NT2/D1 (cell line): ENCODE measurements at regions not wholly inside any gene's neighbourhood (a gene's known extent, or its start where the extent isn't known, plus 50 kb on each side); places are given as distances from the start of the nearest gene placed in this dataset.

Source experiments
- DNase-seq: peaks from one replicate; pipeline ENCODE4 v3.0.0-alpha.2; 2011; ENCODE audit warnings: low read depth, low spot score
- H3K27me3 ChIP-seq: 2 replicates; pipeline ENCODE4 v1.6.0; 2011; ENCODE audit warnings: mild to moderate bottlenecking; ENCODE audit not compliant: insufficient read length, insufficient read depth
- H3K36me3 ChIP-seq: 2 replicates; pipeline ENCODE4 v1.6.1; 2011; ENCODE audit warnings: mild to moderate bottlenecking, low read length, mixed read lengths; ENCODE audit not compliant: insufficient read depth, insufficient read length
- H3K4me1 ChIP-seq: 2 replicates; pipeline ENCODE4 v1.5.1; 2011; ENCODE audit not compliant: insufficient read depth, insufficient read length
- H3K4me3 ChIP-seq: 2 replicates; pipeline ENCODE4 v1.5.1; 2011; ENCODE audit warnings: low read depth; ENCODE audit not compliant: insufficient read length
- H3K9ac ChIP-seq: 2 replicates; pipeline ENCODE4 v1.6.0; 2011; ENCODE audit warnings: low read depth; ENCODE audit not compliant: insufficient read length
- H3K9me3 ChIP-seq: 2 replicates; pipeline ENCODE4 v1.5.1; 2011; ENCODE audit warnings: mild to moderate bottlenecking, low read length; ENCODE audit not compliant: insufficient read depth
- SUZ12 ChIP-seq: IDR thresholded peaks from 2 replicates; pipeline ENCODE4 v1.6.1; 2011; ENCODE audit not compliant: insufficient read length, insufficient read depth; ENCODE audit errors: extremely low read depth
- YY1 ChIP-seq: IDR thresholded peaks from 2 replicates; pipeline ENCODE4 v1.6.1; 2011; ENCODE audit not compliant: insufficient read length, insufficient read depth
- ZNF274 ChIP-seq: IDR thresholded peaks from 2 replicates; pipeline ENCODE4 v1.6.1; 2011; ENCODE audit warnings: mild to moderate bottlenecking, low read depth, low read length

- no peaks in the 10 kb centered on the region for H3K9me3 ChIP-seq
- H3K9ac ChIP-seq: no peak overlapping the region
- H3K36me3 ChIP-seq: no peaks in the 10 kb centered on the region
- TF ChIP-seq YY1 (no peak), ZNF274 (no peak), SUZ12 (no peak)
- no peaks in the 10 kb centered on the region for H3K27me3 ChIP-seq
- DNase-seq: no peak
- H3K4me3 ChIP-seq: no peak overlapping the region
- H3K4me1 ChIP-seq: no peaks in the 10 kb centered on the region
Observed at GRCh38 chr2:155692106-155692505, 640.4 kb downstream of the NR4A2 start.

- Histone ChIP-seq H3K9me3 (no peaks in the 10 kb centered on the region), H3K27me3 (no peaks in the 10 kb centered on the region), H3K4me1 (no peaks in the 10 kb centered on the region), H3K9ac (no peak overlapping the region), H3K4me3 (no peak overlapping the region), H3K36me3 (no peaks in the 10 kb centered on the region)
- DNase-seq: no peak
- no peak for TF ChIP-seq ZNF274
- TF ChIP-seq YY1: no peak
- no peak for TF ChIP-seq SUZ12
Observed at GRCh38 chr2:155690785-155691184, 641.7 kb downstream of the NR4A2 start.

GRCh38 chr2:155689791-155690190 lies 642.7 kb downstream of the NR4A2 start:
- Histone ChIP-seq H3K27me3 (no peaks in the 10 kb centered on the region), H3K9me3 (no peaks in the 10 kb centered on the region), H3K4me1 (no peaks in the 10 kb centered on the region), H3K4me3 (no peak overlapping the region), H3K36me3 (no peaks in the 10 kb centered on the region), H3K9ac (no peak overlapping the region)
- no peak for TF ChIP-seq YY1
- TF ChIP-seq ZNF274: no peak
- TF ChIP-seq SUZ12: no peak
- no peak for DNase-seq

GRCh38 chr2:155687181-155687580 lies 645.3 kb downstream of the NR4A2 start:
- Histone ChIP-seq H3K9ac (no peak overlapping the region), H3K9me3 (no peaks in the 10 kb centered on the region), H3K27me3 (no peaks in the 10 kb centered on the region), H3K4me3 (no peak overlapping the region), H3K4me1 (no peaks in the 10 kb centered on the region), H3K36me3 (no peaks in the 10 kb centered on the region)
- no peak for TF ChIP-seq SUZ12
- no peak for TF ChIP-seq YY1
- no peak for TF ChIP-seq ZNF274
- DNase-seq: no peak

GRCh38 chr2:155679647-155680046 lies 652.9 kb downstream of the NR4A2 start:
- Histone ChIP-seq H3K27me3 (no peaks in the 10 kb centered on the region), H3K36me3 (no peaks in the 10 kb centered on the region), H3K4me1 (no peaks in the 10 kb centered on the region), H3K9me3 (0 out of 2 replicates have a peak, but pooled peaks cover under 1% of the 10 kb centered on the region), H3K9ac (no peak overlapping the region), H3K4me3 (no peak overlapping the region)
- no peak for TF ChIP-seq YY1
- TF ChIP-seq SUZ12: no peak
- TF ChIP-seq ZNF274: no peak
- DNase-seq: no peak

GRCh38 chr2:155675920-155676319 lies 656.6 kb downstream of the NR4A2 start:
- Histone ChIP-seq H3K4me3 (no peak overlapping the region), H3K9ac (no peak overlapping the region), H3K4me1 (no peaks in the 10 kb centered on the region), H3K36me3 (no peaks in the 10 kb centered on the region), H3K27me3 (no peaks in the 10 kb centered on the region), H3K9me3 (0 out of 2 replicates have a peak, but pooled peaks cover 7% of the 10 kb centered on the region)
- no peak for DNase-seq
- no peak for TF ChIP-seq YY1
- TF ChIP-seq SUZ12: no peak
- no peak for TF ChIP-seq ZNF274

GRCh38 chr2:155665704-155666103 lies 666.8 kb downstream of the NR4A2 start:
- TF ChIP-seq ZNF274 (no peak), YY1 (no peak), SUZ12 (no peak)
- no peaks in the 10 kb centered on the region for H3K9me3 ChIP-seq

GRCh38 chr2:155663265-155663664 lies 669.3 kb downstream of the NR4A2 start:
- no peak for DNase-seq
- TF ChIP-seq SUZ12: no peak
- TF ChIP-seq ZNF274: no peak
- TF ChIP-seq YY1: no peak
- Histone ChIP-seq H3K36me3 (no peaks in the 10 kb centered on the region), H3K9me3 (no peaks in the 10 kb centered on the region), H3K4me3 (no peak overlapping the region), H3K4me1 (no peaks in the 10 kb centered on the region), H3K9ac (no peak overlapping the region), H3K27me3 (no peaks in the 10 kb centered on the region)

More at GRCh38 chr2:155665704-155666103, 666.8 kb downstream of the NR4A2 start:
- no peaks in the 10 kb centered on the region for H3K27me3 ChIP-seq
- DNase-seq: no peak
- no peak overlapping the region for H3K4me3 ChIP-seq
- H3K36me3 ChIP-seq: no peaks in the 10 kb centered on the region
- H3K4me1 ChIP-seq: no peaks in the 10 kb centered on the region
- no peak overlapping the region for H3K9ac ChIP-seq
